ENCODE measurements at regions not wholly inside any gene's neighbourhood (a gene's known extent, or its start where the extent isn't known, plus 50 kb on each side); places are given as distances from the start of the nearest gene placed in this dataset.

GRCh38 chr13:78981913-78982312 lies 323.0 kb upstream of the OBI1 start:
- BruUV-seq (replicated peaks) = no TSS peak
- TF ChIP-seq POLR2AphosphoS5 (IDR thresholded peaks at IDR 0.05; ENCODE audit: low read depth, low read length) (no peak), REST (IDR thresholded peaks at IDR 0.05; ENCODE audit: insufficient read depth in 1 of 2, low read depth in 2 of 2, low read length in 1 of 2) (no peak), SIN3A (IDR thresholded peaks at IDR 0.05; ENCODE audit: borderline replicate concordance, insufficient read depth, low read depth, low read length) (no peak), TCF7L2 (IDR thresholded peaks at IDR 0.05; ENCODE audit: low read depth, low read length) (no peak), CTCF (IDR thresholded peaks at IDR 0.05) (no peak)
- Histone ChIP-seq H3K4me1 (ENCODE audit: control insufficient read depth, insufficient read depth, low read length) (no peaks in the 10 kb centered on the region), H3K27ac (ENCODE audit: low read length) (no peak overlapping the region), H3K36me3 (ENCODE audit: control insufficient read depth, insufficient read depth, low read length) (no peaks in the 10 kb centered on the region), H3K9me3 (ENCODE audit: control insufficient read depth, insufficient read depth, low read depth, low read length) (no peaks in the 10 kb centered on the region), H3K27me3 (ENCODE audit: control insufficient read depth, insufficient read depth, low read length) (no peaks in the 10 kb centered on the region), H3K4me3 (ENCODE audit: low read depth in 2 of 2, low read length in 2 of 2) (no peak overlapping the region)
- ATAC-seq (no peak), DNase-seq (ENCODE audit: low read depth, low spot score) (no peak)
- ChIA-PET CTCF (no interaction called here), POLR2A (no interaction called here)
- in situ Hi-C loops (cut with HindIII; ENCODE audit: low pct_unique_long_range_greater_than_20kb, low sequenced_read_pairs) = no loop called here
- intact Hi-C loops (cut with micrococcal nuclease; ENCODE audit: unreplicated experiment) = no loop called here

- ChIA-PET CTCF (no interaction called here), POLR2A (no interaction called here)
- DNase-seq (ENCODE audit: low read depth, low spot score) (no peak), ATAC-seq (no peak)
- Histone ChIP-seq H3K27me3 (ENCODE audit: control insufficient read depth, insufficient read depth, low read length) (no peaks in the 10 kb centered on the region), H3K4me1 (ENCODE audit: control insufficient read depth, insufficient read depth, low read length) (no peaks in the 10 kb centered on the region), H3K27ac (ENCODE audit: low read length) (no peak overlapping the region), H3K9me3 (ENCODE audit: control insufficient read depth, insufficient read depth, low read depth, low read length) (no peaks in the 10 kb centered on the region), H3K4me3 (ENCODE audit: low read depth in 2 of 2, low read length in 2 of 2) (no peak overlapping the region), H3K36me3 (ENCODE audit: control insufficient read depth, insufficient read depth, low read length) (no peaks in the 10 kb centered on the region)
- TF ChIP-seq POLR2AphosphoS5 (IDR thresholded peaks at IDR 0.05; ENCODE audit: low read depth, low read length) (no peak), CTCF (IDR thresholded peaks at IDR 0.05) (no peak), TCF7L2 (IDR thresholded peaks at IDR 0.05; ENCODE audit: low read depth, low read length) (no peak), REST (IDR thresholded peaks at IDR 0.05; ENCODE audit: insufficient read depth in 1 of 2, low read depth in 2 of 2, low read length in 1 of 2) (no peak), SIN3A (IDR thresholded peaks at IDR 0.05; ENCODE audit: borderline replicate concordance, insufficient read depth, low read depth, low read length) (no peak)
- intact Hi-C loops (cut with micrococcal nuclease; ENCODE audit: unreplicated experiment) (loop anchor here (2.0 to 10.0 kb wide), 2 partner anchors 735 to 839 kb away; no protein-coding TSS in a partner anchor), in situ Hi-C loops (cut with HindIII; ENCODE audit: low pct_unique_long_range_greater_than_20kb, low sequenced_read_pairs) (no loop called here)
- BruUV-seq (replicated peaks) = no TSS peak
Measured at GRCh38 chr13:78979349-78979748, 320.4 kb upstream of the OBI1 start.

Data from Panc1 (cell line).